OCI-LY7 (cell line): ENCODE measurements at regions not wholly inside any gene's neighbourhood (a gene's known extent, or its start where the extent isn't known, plus 50 kb on each side); places are given as distances from the start of the nearest gene placed in this dataset.

ENCODE experiments used
- BruUV-seq: library from RNA; stranded (reverse); fragments of 400-500 nt; replicated peaks from 2 replicates; lab custom pipeline; 2021; lab: Mats Ljungman, UMichigan
- CTCF ChIA-PET: fragments of 300-600 bp; sonication (Branson Sonifier 250); formaldehyde crosslinking; loops from one replicate; lab custom pipeline; 2022; ENCODE audit warnings: antibody characterized with exemption; ENCODE audit not compliant: unreplicated experiment; lab: Charles Lee
- POLR2A ChIA-PET: fragments of 300-600 bp; sonication (Branson Sonifier 250); formaldehyde crosslinking; loops from one replicate; lab custom pipeline; 2022; ENCODE audit warnings: antibody characterized with exemption; lab: Charles Lee
- DNase-seq: peaks from one replicate; pipeline ENCODE4 v3.0.0-alpha.2; 2015; ENCODE audit warnings: low spot score
- H2AFZ ChIP-seq: fragments of 200-600 bp; sonication (generic), shearing (Covaris generic); 2 replicates; pipeline ENCODE4 v1.6.1; 2014; ENCODE audit warnings: mild to moderate bottlenecking, antibody characterized with exemption, low read length, moderate library complexity
- H3K27ac ChIP-seq: fragments of 200-600 bp; sonication (generic); 2 replicates; pipeline ENCODE4 v1.5.1; 2014; ENCODE audit warnings: mixed run types, low read depth, mild to moderate bottlenecking, moderate library complexity, low read length, inconsistent platforms; ENCODE audit not compliant: poor library complexity, severe bottlenecking
- H3K36me3 ChIP-seq: fragments of 200-600 bp; sonication (generic); 2 replicates; pipeline ENCODE4 v1.6.1; 2014; ENCODE audit warnings: mild to moderate bottlenecking, antibody characterized with exemption, low read length, moderate library complexity, mixed read lengths; ENCODE audit not compliant: insufficient read depth
- H3K4me1 ChIP-seq: fragments of 200-600 bp; sonication (generic); 2 replicates; pipeline ENCODE4 v1.5.1; 2014; ENCODE audit warnings: mild to moderate bottlenecking, low read length; ENCODE audit not compliant: insufficient read depth, poor library complexity, severe bottlenecking
- H3K4me2 ChIP-seq: fragments of 200-600 bp; sonication (generic); 2 replicates; pipeline ENCODE4 v1.6.1; 2014; ENCODE audit warnings: mild to moderate bottlenecking, low read length
- H3K4me3 ChIP-seq: fragments of 200-600 bp; sonication (generic); 2 replicates; pipeline ENCODE4 v1.5.1; 2014; ENCODE audit warnings: mild to moderate bottlenecking, low read depth, low read length; ENCODE audit not compliant: poor library complexity, severe bottlenecking
- H3K79me2 ChIP-seq: fragments of 200-600 bp; sonication (generic); 2 replicates; pipeline ENCODE4 v1.6.1; 2016; ENCODE audit warnings: low read depth, mild to moderate bottlenecking, low read length, moderate library complexity, mixed read lengths; ENCODE audit not compliant: insufficient read depth
- H3K9me2 ChIP-seq: fragments of 200-600 bp; sonication (generic); 2 replicates; pipeline ENCODE4 v1.6.1; 2016; ENCODE audit warnings: mild to moderate bottlenecking, low read length, mixed read lengths; ENCODE audit not compliant: insufficient read depth
- H3K9me3 ChIP-seq: fragments of 200-600 bp; sonication (generic); 2 replicates; pipeline ENCODE4 v1.6.1; 2014; ENCODE audit warnings: mild to moderate bottlenecking, mixed run types, low read length, mixed read lengths
- H4K20me1 ChIP-seq: fragments of 200-600 bp; sonication (generic); 2 replicates; pipeline ENCODE4 v1.6.1; 2014; ENCODE audit warnings: mild to moderate bottlenecking, antibody characterized with exemption, low read length, moderate library complexity, mixed read lengths; ENCODE audit not compliant: insufficient read depth
- CTCF ChIP-seq: fragments of 200-600 bp; sonication (generic); conservative IDR thresholded peaks from 2 replicates; pipeline ENCODE4 v1.5.1; 2014; ENCODE audit warnings: mild to moderate bottlenecking, antibody characterized with exemption, low read length, moderate library complexity, mixed read lengths
- EZH2phosphoT487 ChIP-seq: fragments of 200-600 bp; sonication (generic); IDR thresholded peaks from 2 replicates; pipeline ENCODE4 v1.6.1; 2018; ENCODE audit warnings: low read depth, borderline replicate concordance, mild to moderate bottlenecking, mixed run types, antibody characterized with exemption, low read length, moderate library complexity, mixed read lengths
- intact Hi-C: fragments of 100-400 bp; cut with micrococcal nuclease; formaldehyde crosslinking; loops from one replicate; pipeline ENCODE4 v1.10.0; 2022; ENCODE audit not compliant: unreplicated experiment

GRCh38 chr6:40036186-40036585 is 101.9 kb upstream of the MOCS1 start:
- Histone ChIP-seq H2AFZ (no peak overlapping the region), H3K36me3 (no peaks in the 10 kb centered on the region), H3K4me3 (no peak overlapping the region), H3K79me2 (no peaks in the 10 kb centered on the region), H4K20me1 (no peaks in the 10 kb centered on the region), H3K9me3 (no peaks in the 10 kb centered on the region), H3K27ac (no peak overlapping the region), H3K4me1 (no peaks in the 10 kb centered on the region), H3K4me2 (no peak overlapping the region), H3K9me2 (no peaks in the 10 kb centered on the region)
- intact Hi-C loops, result no loop called here
- DNase-seq, result no peak
- CTCF ChIA-PET, result no interaction called here
- POLR2A ChIA-PET, result interaction anchor here (1.2 kb wide), 1 partner anchor 28 kb away, joined by 6 read pairs; no protein-coding TSS in a partner anchor
- TF ChIP-seq CTCF (no peak), EZH2phosphoT487 (no peak)
- no TSS peak for BruUV-seq

- Histone ChIP-seq H3K36me3 (no peaks in the 10 kb centered on the region), H3K4me1 (no peaks in the 10 kb centered on the region), H3K4me3 (no peak overlapping the region), H3K79me2 (no peaks in the 10 kb centered on the region), H3K9me3 (no peaks in the 10 kb centered on the region), H3K4me2 (no peak overlapping the region), H3K27ac (no peak overlapping the region), H3K9me2 (no peaks in the 10 kb centered on the region), H4K20me1 (no peaks in the 10 kb centered on the region), H2AFZ (no peak overlapping the region)
- no TSS peak for BruUV-seq
- no peak for DNase-seq
- intact Hi-C loops, result no loop called here
- TF ChIP-seq CTCF, result no peak
- no peak for TF ChIP-seq EZH2phosphoT487
- POLR2A ChIA-PET, result no interaction called here
- CTCF ChIA-PET, result no interaction called here
Observed at GRCh38 chr6:40028449-40028848, 94.2 kb upstream of the MOCS1 start.

- H3K27ac ChIP-seq, result no peak overlapping the region
- no peak overlapping the region for H3K4me3 ChIP-seq
- BruUV-seq, result no TSS peak
- intact Hi-C loops, result no loop called here
- no peak overlapping the region for H2AFZ ChIP-seq
- no peak overlapping the region for H3K4me2 ChIP-seq
- no peaks in the 10 kb centered on the region for H3K79me2 ChIP-seq
- CTCF ChIA-PET, result no interaction called here
- no peaks in the 10 kb centered on the region for H4K20me1 ChIP-seq
- H3K4me1 ChIP-seq, result no peaks in the 10 kb centered on the region
- TF ChIP-seq EZH2phosphoT487 (no peak), CTCF (no peak)
- H3K9me2 ChIP-seq, result no peaks in the 10 kb centered on the region
- no peak for DNase-seq
- no peaks in the 10 kb centered on the region for H3K9me3 ChIP-seq
- no peaks in the 10 kb centered on the region for H3K36me3 ChIP-seq
- POLR2A ChIA-PET, result no interaction called here
Observed at GRCh38 chr6:40022867-40023266, 88.6 kb upstream of the MOCS1 start.
